K562 (cell line): ENCODE measurements at regions not wholly inside any gene's neighbourhood (a gene's known extent, or its start where the extent isn't known, plus 50 kb on each side); places are given as distances from the start of the nearest gene placed in this dataset.

Experiments used
- ATAC-seq: fragments of 200-7000 bp; cut with Tn5 transposase; 3 replicates; pipeline ENCODE4 v1.9.1; 2020; ENCODE audit warnings: moderate library complexity
- BruUV-seq: library from RNA; stranded (reverse); fragments of 400-500 nt; replicated peaks from 2 replicates; lab custom pipeline; 2021; lab: Mats Ljungman, UMichigan
- CTCF ChIA-PET: fragments of 300-600 bp; formaldehyde crosslinking; extraction: SDS; loops from one replicate; lab custom pipeline; 2021; ENCODE audit warnings: low intra/inter-chr PET ratio; lab: Yijun Ruan, JAX
- POLR2A ChIA-PET: fragments of 300-600, 350-650 bp; sonication (Branson Sonifier 250); formaldehyde crosslinking; extraction: SDS; loops from one replicate; lab custom pipeline; 2021; ENCODE audit warnings: antibody characterized with exemption, inconsistent platforms; lab: Yijun Ruan, JAX
- DNase-seq, 4 experiments: peaks; one replicate each; pipeline versions ENCODE4 v3.0.0 to v3.0.0-alpha.2; 2011 to 2018; ENCODE audit warnings: low spot score in 3 of 4, mixed read lengths in 3 of 4; ENCODE audit errors: extremely low read depth in 1 of 4
- FAIRE-seq: peaks from 2 replicates; lab custom pipeline; 2011; peaks lifted over from hg19 to GRCh38; lab: Jason Lieb, UNC
- H2AFZ ChIP-seq: 2 replicates; pipeline ENCODE4 v1.6.0; 2011; ENCODE audit warnings: low read depth, low read length, control low read depth, inconsistent platforms
- H3K27ac ChIP-seq: fragments of 200-600 bp; 3 replicates; pipeline ENCODE4 v1.8.0; 2011; ENCODE audit warnings: low read depth, mild to moderate bottlenecking, control low read depth, inconsistent platforms, low read length, moderate library complexity, mixed read lengths; ENCODE audit errors: extremely low read depth
- H3K27me3 ChIP-seq, 2 experiments: fragments of 300-600 bp in 1 of 2; 2 replicates in 1 of 2; 3 replicates in 1 of 2; pipeline versions ENCODE4 v1.6.0 to v1.8.0; 2011; ENCODE audit warnings: inconsistent platforms in 2 of 2, low read length in 2 of 2, mild to moderate bottlenecking in 1 of 2, mixed read lengths in 1 of 2, moderate library complexity in 1 of 2; ENCODE audit not compliant: control insufficient read depth in 2 of 2, insufficient read depth in 2 of 2
- H3K36me3 ChIP-seq: fragments of 300-600 bp; 3 replicates; pipeline ENCODE4 v1.8.0; 2011; ENCODE audit warnings: mild to moderate bottlenecking, low read length, inconsistent platforms; ENCODE audit not compliant: control insufficient read depth, insufficient read depth
- H3K4me1 ChIP-seq, 2 experiments: fragments of 200-600 bp in 1 of 2; replicated peaks in 1 of 2; 2 replicates in 1 of 2; 3 replicates in 1 of 2; pipeline versions ENCODE4 v1.5.1 to v1.8.0; 2011; ENCODE audit warnings: inconsistent platforms in 2 of 2, low read length in 2 of 2, mild to moderate bottlenecking in 1 of 2, mixed read lengths in 1 of 2, moderate library complexity in 1 of 2; ENCODE audit not compliant: control insufficient read depth in 2 of 2, insufficient read depth in 2 of 2
- H3K4me2 ChIP-seq: 2 replicates; pipeline ENCODE4 v1.6.1; 2011; ENCODE audit warnings: low read length, control low read depth, inconsistent platforms, mixed read lengths; ENCODE audit not compliant: insufficient read depth
- H3K4me3 ChIP-seq: fragments of 200-600 bp; sonication (generic), shearing (Covaris generic); 2 replicates; pipeline ENCODE4 v1.5.1; 2016; ENCODE audit warnings: control low read depth, inconsistent platforms
- H3K79me2 ChIP-seq: fragments of 200-600 bp; 3 replicates; pipeline ENCODE4 v1.8.0; 2011; ENCODE audit warnings: low read length, inconsistent platforms; ENCODE audit not compliant: control insufficient read depth, insufficient read depth
- H3K9ac ChIP-seq, 2 experiments: 2 replicates each; pipeline versions ENCODE4 v1.6.0 to v1.6.1; 2011; ENCODE audit warnings: low read depth in 2 of 2, low read length in 2 of 2, control low read depth in 1 of 2, inconsistent platforms in 1 of 2, mild to moderate bottlenecking in 1 of 2, mixed read lengths in 1 of 2; ENCODE audit not compliant: insufficient read depth in 1 of 2
- H3K9me1 ChIP-seq: one replicate; pipeline ENCODE4 v1.6.0; 2011; ENCODE audit warnings: inconsistent platforms, mild to moderate bottlenecking, low read length, moderate library complexity; ENCODE audit not compliant: control insufficient read depth, insufficient read depth
- H3K9me3 ChIP-seq: replicated peaks from 2 replicates; pipeline ENCODE4 v1.5.1; 2011; ENCODE audit warnings: low read depth, low read length, inconsistent platforms; ENCODE audit not compliant: control insufficient read depth, insufficient read depth
- H4K20me1 ChIP-seq: replicated peaks from 2 replicates; pipeline ENCODE4 v1.6.1; 2011; ENCODE audit warnings: low read length, inconsistent platforms, mixed read lengths; ENCODE audit not compliant: control insufficient read depth, insufficient read depth
- CHAMP1 ChIP-seq: fragments of 450-650 bp; IDR thresholded peaks from 2 replicates; pipeline ENCODE4 v1.6.1; 2016; ENCODE audit warnings: mild to moderate bottlenecking
- CREB3 ChIP-seq: fragments of 450-650 bp; conservative IDR thresholded peaks from 2 replicates; pipeline ENCODE4 v1.6.1; 2016; ENCODE audit warnings: missing genetic modification characterization, low read depth, mild to moderate bottlenecking, missing compliant biosample characterization, moderate library complexity
- FIP1L1 ChIP-seq: fragments of 200-400 bp; formaldehyde crosslinking; IDR thresholded peaks from 2 replicates; pipeline ENCODE4 v1.6.1; 2018; ENCODE audit warnings: mild to moderate bottlenecking, low read depth, low read length; ENCODE audit not compliant: poor library complexity, severe bottlenecking
- MITF ChIP-seq: IDR thresholded peaks from 2 replicates; pipeline ENCODE4 v1.6.1; 2014; ENCODE audit warnings: antibody characterized with exemption
- PKNOX1 ChIP-seq: fragments of 450-650 bp; IDR thresholded peaks from 2 replicates; pipeline ENCODE4 v1.6.1; 2016
- SLC30A9 ChIP-seq: fragments of 250-450 bp; sonication (Bioruptor Pico); IDR thresholded peaks from 2 replicates; pipeline ENCODE4 v1.8.0; 2022; ENCODE audit warnings: mild to moderate bottlenecking, moderate library complexity
- TFE3 ChIP-seq: fragments of 450-650 bp; formaldehyde crosslinking; IDR thresholded peaks from 2 replicates; pipeline ENCODE4 v1.4.0; 2020; ENCODE audit warnings: mild to moderate bottlenecking, mixed read lengths
- U2AF1 ChIP-seq: fragments of 200-400 bp; formaldehyde crosslinking; optimal IDR thresholded peaks from 2 replicates; pipeline ENCODE3; 2017; ENCODE audit warnings: mild to moderate bottlenecking, low read depth, low read length, moderate library complexity
- ZBTB2 ChIP-seq: fragments of 450-650 bp; IDR thresholded peaks from 2 replicates; pipeline ENCODE4 v1.6.1; 2016; ENCODE audit warnings: antibody characterized with exemption
- ZNF124 ChIP-seq: sonication (generic); formaldehyde crosslinking; IDR thresholded peaks from 2 replicates; pipeline ENCODE4 v1.8.1; 2022; ENCODE audit warnings: missing genetic modification reagents
- ZNF175 ChIP-seq: fragments of 200-800 bp; sonication (Bioruptor generic); IDR thresholded peaks from 2 replicates; pipeline ENCODE4 v1.6.1; 2016; ENCODE audit warnings: low read depth, mild to moderate bottlenecking, missing genetic modification characterization, missing compliant biosample characterization
- ZNF3 ChIP-seq: fragments of 250-450 bp; sonication (Bioruptor Pico); IDR thresholded peaks from 2 replicates; pipeline ENCODE4 v1.5.0; 2021; ENCODE audit warnings: mild to moderate bottlenecking, moderate library complexity
- WGBS: fragments of 100-300 bp; shearing (Covaris generic); methylation state at CpG from one replicate; pipeline ENCODE4 v1.1.6; 2016; ENCODE audit warnings: low coverage, mixed read lengths; ENCODE audit not compliant: insufficient coverage; ENCODE audit errors: missing lambda C conversion rate; 5-methylcytosine and 5-hydroxymethylcytosine counted together
- in situ Hi-C: fragments of 300-500 bp; cut with MboI; formaldehyde crosslinking; loops from 4 replicates; pipeline ENCODE4 v1.15.0; 2018; ENCODE audit warnings: inconsistent platforms, mixed read lengths
- intact Hi-C: fragments of 100-400 bp; cut with micrococcal nuclease; formaldehyde crosslinking; loops from 2 replicates; pipeline ENCODE4 v1.14.2; 2022

- Histone ChIP-seq H3K9me1 (no peaks in the 10 kb centered on the region), H3K4me2 (no peak overlapping the region), H3K27me3 (peaks cover 29 to 45% of the 10 kb centered on the region in 2 experiments), H3K9ac (no peak overlapping the region), H4K20me1 (no peaks in the 10 kb centered on the region), H3K36me3 (no peaks in the 10 kb centered on the region), H3K79me2 (no peaks in the 10 kb centered on the region), H3K9me3 (0 out of 2 replicates have a peak, but pooled peaks cover 1% of the 10 kb centered on the region), H3K4me3 (no peak overlapping the region), H2AFZ (no peak overlapping the region), H3K4me1 (no peaks in the 10 kb centered on the region), H3K27ac (no peak overlapping the region)
- ChIA-PET CTCF (no interaction called here), POLR2A (no interaction called here)
- DNase-seq: no peak
- 1% methylated on average over 17 of the region's 17 CpGs for WGBS
- in situ Hi-C loops: no loop called here
- intact Hi-C loops: no loop called here
- FAIRE-seq: no peak
- BruUV-seq: no TSS peak
- no peak for ATAC-seq
- no peak for TF ChIP-seq FIP1L1
- TF ChIP-seq TFE3 (CRISPR knock-in tag): no peak
- TF ChIP-seq ZNF3 (CRISPR knock-in tag): no peak
- TF ChIP-seq ZNF175 (CRISPR knock-in tag): no peak
- no peak for TF ChIP-seq PKNOX1
- no peak for TF ChIP-seq MITF
- no peak for TF ChIP-seq SLC30A9 (CRISPR knock-in tag)
- TF ChIP-seq CREB3 (tag): no peak
- TF ChIP-seq ZBTB2: no peak
- TF ChIP-seq CHAMP1: no peak
- no peak for TF ChIP-seq ZNF124 (CRISPR knock-in tag)
- no peak for TF ChIP-seq U2AF1
These were observed 203.2 kb upstream of the SHH start for GRCh38 chr7:156015237-156016020.
